GM19324 (cell line): ENCODE measurements at regions not wholly inside any gene's neighbourhood (a gene's known extent, or its start where the extent isn't known, plus 50 kb on each side); places are given as distances from the start of the nearest gene placed in this dataset.

Experiments
- ATAC-seq: cut with Tn5 transposase; IDR thresholded peaks from one replicate; pipeline ENCODE4 v1.9.1; 2021; ENCODE audit warnings: mild to moderate bottlenecking, moderate library complexity; ENCODE audit not compliant: unreplicated experiment, low FRiP score

GRCh38 chr4:108240366-108240765 is 71.6 kb upstream of the LEF1 start:
- no peak for ATAC-seq

DNA sequence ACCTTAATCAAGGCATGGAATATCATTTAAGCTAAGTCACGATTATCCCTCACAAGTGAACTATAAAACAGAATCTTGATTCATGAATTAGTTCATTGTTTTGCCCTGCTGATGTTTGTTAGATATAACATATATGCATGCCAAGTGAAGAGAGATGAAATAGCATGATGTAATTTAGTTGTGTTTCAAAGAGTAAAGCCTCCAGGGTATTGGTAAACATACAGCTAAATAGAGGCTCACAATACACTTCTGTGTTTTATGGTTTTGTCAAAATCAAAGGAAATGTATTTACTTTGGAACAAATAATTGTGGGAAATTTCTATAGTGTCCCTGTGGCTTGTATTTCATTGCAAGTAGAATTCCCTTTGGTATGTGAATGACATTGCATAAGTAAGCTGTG is 69.0 kb upstream of the LEF1 start:
- ATAC-seq = no peak

GRCh38 chr4:108236264-108236663 is 67.5 kb upstream of the LEF1 start:
- ATAC-seq = no peak

DNA sequence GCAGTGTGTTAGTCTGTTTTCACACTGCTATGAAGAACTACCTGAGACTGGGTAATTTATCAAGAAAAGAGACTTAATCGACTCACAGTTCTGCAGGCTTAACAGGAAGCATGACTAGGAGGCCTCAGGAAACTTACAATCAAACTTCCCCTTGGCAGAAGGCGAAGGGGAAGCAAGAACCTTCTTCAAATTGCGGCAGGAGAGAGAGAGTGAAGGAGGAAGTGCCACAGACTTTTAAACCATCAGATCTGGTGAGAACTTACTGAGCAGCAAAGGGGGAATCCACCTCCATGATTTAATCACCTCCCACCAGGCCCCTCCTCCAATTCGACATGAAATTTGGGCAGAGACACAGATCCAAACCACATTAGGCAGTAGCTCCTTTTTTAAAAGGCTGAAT is 59.2 kb upstream of the LEF1 start:
- ATAC-seq = no peak

GRCh38 chr4:108224611-108225053 is 55.9 kb upstream of the LEF1 start:
- no peak for ATAC-seq

DNA sequence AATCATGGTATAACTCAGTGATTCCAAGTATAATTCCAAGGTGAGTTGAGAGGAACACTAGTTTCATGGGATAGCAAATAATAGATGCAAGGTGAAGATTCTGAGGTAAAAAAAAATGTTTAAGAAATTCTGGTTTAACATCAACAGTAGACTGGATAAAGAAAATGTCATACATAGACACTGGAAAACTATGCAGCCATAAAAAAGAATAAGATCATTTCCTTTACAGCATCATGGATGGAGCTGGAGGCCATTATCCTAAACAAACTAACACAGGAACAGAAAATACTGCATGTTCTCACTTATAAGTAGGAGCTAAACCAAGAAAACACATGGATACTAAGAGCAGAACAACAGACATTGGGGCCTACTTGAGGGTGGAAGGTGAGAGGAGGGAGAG is 54.6 kb upstream of the LEF1 start:
- no peak for ATAC-seq

GRCh38 chr4:108219998-108220397 is 51.3 kb upstream of the LEF1 start:
- ATAC-seq = no peak
